SU-DHL-6 (cell line): ENCODE measurements at regions not wholly inside any gene's neighbourhood (a gene's known extent, or its start where the extent isn't known, plus 50 kb on each side); places are given as distances from the start of the nearest gene placed in this dataset.

Experiments
- EZH2phosphoT487 ChIP-seq: fragments of 200-600 bp; sonication (generic), shearing (Covaris generic); conservative IDR thresholded peaks from 2 replicates; pipeline ENCODE4 v1.6.1; 2018; ENCODE audit warnings: mild to moderate bottlenecking, antibody characterized with exemption, low read length, moderate library complexity, mixed read lengths
- TF ChIP-seq, protein P1 (sequence below): fragments of 200-600 bp; sonication (generic); IDR thresholded peaks from one replicate; pipeline ENCODE4 v1.5.1; 2017; ENCODE audit warnings: antibody characterized with exemption, mild to moderate bottlenecking, low read length, moderate library complexity; ENCODE audit not compliant: insufficient read depth, poor library complexity, severe bottlenecking

DNA sequence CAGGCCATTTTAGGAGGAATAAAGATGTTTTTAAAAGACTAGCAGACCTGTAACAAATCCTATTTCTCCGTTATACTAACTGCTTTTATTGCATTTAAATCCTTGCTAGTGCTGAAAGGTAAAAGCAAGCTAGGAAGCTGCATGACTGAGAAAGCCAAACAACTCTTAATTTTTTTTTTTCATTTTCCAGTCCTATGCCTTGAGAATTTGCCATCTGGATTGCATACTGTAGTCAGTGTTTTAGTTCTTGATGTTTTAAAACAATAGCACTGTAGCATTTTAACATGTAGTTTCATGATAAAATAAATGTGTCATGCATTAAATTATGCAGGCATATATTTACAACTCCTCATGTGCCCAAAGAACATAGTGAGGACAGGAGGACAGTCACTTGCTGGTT lies 108.4 kb upstream of the FGF10 start:
- TF ChIP-seq, protein P1, sequence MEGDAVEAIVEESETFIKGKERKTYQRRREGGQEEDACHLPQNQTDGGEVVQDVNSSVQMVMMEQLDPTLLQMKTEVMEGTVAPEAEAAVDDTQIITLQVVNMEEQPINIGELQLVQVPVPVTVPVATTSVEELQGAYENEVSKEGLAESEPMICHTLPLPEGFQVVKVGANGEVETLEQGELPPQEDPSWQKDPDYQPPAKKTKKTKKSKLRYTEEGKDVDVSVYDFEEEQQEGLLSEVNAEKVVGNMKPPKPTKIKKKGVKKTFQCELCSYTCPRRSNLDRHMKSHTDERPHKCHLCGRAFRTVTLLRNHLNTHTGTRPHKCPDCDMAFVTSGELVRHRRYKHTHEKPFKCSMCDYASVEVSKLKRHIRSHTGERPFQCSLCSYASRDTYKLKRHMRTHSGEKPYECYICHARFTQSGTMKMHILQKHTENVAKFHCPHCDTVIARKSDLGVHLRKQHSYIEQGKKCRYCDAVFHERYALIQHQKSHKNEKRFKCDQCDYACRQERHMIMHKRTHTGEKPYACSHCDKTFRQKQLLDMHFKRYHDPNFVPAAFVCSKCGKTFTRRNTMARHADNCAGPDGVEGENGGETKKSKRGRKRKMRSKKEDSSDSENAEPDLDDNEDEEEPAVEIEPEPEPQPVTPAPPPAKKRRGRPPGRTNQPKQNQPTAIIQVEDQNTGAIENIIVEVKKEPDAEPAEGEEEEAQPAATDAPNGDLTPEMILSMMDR, result no peak
- no peak for TF ChIP-seq EZH2phosphoT487
